ENCODE measurements at regions not wholly inside any gene's neighbourhood (a gene's known extent, or its start where the extent isn't known, plus 50 kb on each side); places are given as distances from the start of the nearest gene placed in this dataset.

DNA sequence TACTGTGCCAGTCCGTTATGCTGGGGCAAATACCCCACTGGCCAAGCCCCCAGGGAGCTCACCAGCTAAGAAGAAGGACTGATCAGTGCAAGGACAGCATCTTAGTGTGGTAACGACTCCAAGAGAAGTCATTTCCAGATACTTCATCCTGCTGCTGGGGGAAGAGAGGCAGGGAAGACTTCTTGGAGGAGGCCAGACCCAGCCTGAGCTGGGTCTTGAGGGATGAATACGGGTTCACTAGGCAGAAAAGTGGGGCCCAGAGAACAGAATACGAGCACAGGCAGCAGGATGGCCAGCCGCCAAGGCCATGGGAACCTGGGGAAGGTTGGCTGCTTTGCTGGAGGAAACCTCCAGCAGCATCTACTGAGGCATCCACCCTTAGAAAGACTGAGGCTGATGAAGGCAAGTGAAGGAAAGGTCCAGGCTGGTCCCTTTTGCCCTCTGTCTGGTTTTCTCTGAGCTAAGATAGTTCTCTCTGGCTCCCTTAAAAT lies 84.1 kb downstream of the GLI2 start:
- TF ChIP-seq POLR2A (IDR thresholded peaks at IDR 0.05; ENCODE audit: insufficient read depth in 1 of 2, low read depth in 2 of 2, low read length in 2 of 2) (no peak), ZNF468 (CRISPR knock-in tag; IDR thresholded peaks at IDR 0.05) (no peak), GATAD2A (CRISPR knock-in tag; IDR thresholded peaks at IDR 0.05) (no peak)
- TF ChIP-seq, protein P1, sequence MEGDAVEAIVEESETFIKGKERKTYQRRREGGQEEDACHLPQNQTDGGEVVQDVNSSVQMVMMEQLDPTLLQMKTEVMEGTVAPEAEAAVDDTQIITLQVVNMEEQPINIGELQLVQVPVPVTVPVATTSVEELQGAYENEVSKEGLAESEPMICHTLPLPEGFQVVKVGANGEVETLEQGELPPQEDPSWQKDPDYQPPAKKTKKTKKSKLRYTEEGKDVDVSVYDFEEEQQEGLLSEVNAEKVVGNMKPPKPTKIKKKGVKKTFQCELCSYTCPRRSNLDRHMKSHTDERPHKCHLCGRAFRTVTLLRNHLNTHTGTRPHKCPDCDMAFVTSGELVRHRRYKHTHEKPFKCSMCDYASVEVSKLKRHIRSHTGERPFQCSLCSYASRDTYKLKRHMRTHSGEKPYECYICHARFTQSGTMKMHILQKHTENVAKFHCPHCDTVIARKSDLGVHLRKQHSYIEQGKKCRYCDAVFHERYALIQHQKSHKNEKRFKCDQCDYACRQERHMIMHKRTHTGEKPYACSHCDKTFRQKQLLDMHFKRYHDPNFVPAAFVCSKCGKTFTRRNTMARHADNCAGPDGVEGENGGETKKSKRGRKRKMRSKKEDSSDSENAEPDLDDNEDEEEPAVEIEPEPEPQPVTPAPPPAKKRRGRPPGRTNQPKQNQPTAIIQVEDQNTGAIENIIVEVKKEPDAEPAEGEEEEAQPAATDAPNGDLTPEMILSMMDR (CRISPR knock-in tag; IDR thresholded peaks at IDR 0.05) = no peak
- TF ChIP-seq, protein P2, sequence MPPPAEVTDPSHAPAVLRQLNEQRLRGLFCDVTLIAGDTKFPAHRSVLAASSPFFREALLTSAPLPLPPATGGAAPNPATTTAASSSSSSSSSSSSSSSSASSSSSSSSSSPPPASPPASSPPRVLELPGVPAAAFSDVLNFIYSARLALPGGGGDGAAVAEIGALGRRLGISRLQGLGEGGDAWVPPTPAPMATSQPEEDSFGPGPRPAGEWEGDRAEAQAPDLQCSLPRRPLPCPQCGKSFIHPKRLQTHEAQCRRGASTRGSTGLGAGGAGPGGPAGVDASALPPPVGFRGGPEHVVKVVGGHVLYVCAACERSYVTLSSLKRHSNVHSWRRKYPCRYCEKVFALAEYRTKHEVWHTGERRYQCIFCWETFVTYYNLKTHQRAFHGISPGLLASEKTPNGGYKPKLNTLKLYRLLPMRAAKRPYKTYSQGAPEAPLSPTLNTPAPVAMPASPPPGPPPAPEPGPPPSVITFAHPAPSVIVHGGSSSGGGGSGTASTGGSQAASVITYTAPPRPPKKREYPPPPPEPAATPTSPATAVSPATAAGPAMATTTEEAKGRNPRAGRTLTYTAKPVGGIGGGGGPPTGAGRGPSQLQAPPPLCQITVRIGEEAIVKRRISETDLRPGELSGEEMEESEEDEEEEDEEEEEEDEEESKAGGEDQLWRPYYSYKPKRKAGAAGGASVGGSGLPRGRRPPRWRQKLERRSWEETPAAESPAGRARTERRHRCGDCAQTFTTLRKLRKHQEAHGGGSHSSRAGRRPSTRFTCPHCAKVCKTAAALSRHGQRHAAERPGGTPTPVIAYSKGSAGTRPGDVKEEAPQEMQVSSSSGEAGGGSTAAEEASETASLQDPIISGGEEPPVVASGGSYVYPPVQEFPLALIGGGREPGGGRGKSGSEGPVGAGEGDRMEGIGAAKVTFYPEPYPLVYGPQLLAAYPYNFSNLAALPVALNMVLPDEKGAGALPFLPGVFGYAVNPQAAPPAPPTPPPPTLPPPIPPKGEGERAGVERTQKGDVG (CRISPR knock-in tag; IDR thresholded peaks at IDR 0.05; ENCODE audit: borderline replicate concordance) = no peak
- TF ChIP-seq, protein P3, sequence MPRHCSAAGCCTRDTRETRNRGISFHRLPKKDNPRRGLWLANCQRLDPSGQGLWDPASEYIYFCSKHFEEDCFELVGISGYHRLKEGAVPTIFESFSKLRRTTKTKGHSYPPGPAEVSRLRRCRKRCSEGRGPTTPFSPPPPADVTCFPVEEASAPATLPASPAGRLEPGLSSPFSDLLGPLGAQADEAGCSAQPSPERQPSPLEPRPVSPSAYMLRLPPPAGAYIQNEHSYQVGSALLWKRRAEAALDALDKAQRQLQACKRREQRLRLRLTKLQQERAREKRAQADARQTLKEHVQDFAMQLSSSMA (CRISPR knock-in tag; IDR thresholded peaks at IDR 0.05) = no peak

All from HepG2 (cell line).